ENCODE measurements at regions not wholly inside any gene's neighbourhood (a gene's known extent, or its start where the extent isn't known, plus 50 kb on each side); places are given as distances from the start of the nearest gene placed in this dataset.

DNA sequence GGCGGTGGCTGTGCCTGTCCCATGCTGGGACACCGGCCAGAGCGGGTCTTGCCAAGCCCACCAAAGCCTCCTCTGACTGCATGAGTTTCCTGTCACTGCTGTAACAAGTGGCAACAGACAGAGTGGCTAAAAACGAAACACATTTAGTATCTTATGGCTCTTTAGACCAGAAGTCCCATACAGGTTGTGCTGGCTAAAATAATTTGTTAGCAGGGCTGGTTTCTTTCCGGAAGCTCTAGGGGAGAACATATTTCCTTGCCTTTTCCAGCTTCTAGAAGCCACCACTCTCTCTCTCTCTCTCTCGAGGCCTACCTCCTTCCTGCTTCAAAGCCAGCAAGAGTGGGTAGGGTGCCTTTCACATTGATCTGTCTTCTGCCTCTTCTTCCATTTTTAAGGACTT lies 171.6 kb upstream of the PLPP4 start:
- DNase-seq (ENCODE audit: low spot score) = no peak

DNA sequence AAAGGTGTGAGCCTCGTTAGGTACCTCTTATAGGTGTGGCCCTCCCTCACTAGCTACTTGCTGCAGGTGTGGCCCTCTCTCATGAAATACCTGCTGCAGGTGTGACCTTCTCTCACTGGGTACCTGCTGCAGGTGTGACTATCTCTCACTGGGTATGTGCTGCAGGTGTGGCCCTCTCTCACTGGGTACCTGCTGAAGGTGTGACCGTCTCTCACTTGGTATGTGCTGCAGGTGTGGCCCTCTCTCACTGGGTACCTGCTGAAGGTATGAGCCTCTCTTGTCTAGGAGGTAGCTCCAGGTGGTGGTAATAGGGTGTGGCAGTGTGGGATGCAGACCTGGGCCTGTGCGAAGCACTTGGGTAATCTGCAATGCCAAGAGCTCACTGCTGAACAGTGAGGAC lies 170.7 kb upstream of the PLPP4 start:
- peak; percentile 32 for DNase-seq (ENCODE audit: low spot score)

DNA sequence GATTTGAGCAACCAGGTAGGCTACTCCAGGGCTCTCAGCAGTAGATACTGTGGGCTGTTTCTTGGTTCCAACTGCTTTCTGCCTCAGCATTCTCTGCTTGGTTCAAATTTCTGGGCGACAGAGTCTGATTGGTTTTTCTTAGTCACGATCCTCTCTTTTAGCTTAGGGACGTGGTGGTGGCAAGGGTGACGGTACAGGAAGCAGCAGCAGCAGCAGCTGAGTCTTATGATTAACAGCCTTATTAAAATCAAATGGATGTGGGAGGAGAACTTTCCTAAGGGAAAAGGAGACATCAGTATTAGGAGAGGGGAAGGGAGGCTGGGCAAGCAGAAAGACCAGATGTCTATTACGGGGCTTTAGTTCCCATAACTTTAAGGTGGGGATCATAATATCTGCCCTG lies 156.5 kb upstream of the PLPP4 start:
- no peak for DNase-seq (ENCODE audit: low spot score)

DNA sequence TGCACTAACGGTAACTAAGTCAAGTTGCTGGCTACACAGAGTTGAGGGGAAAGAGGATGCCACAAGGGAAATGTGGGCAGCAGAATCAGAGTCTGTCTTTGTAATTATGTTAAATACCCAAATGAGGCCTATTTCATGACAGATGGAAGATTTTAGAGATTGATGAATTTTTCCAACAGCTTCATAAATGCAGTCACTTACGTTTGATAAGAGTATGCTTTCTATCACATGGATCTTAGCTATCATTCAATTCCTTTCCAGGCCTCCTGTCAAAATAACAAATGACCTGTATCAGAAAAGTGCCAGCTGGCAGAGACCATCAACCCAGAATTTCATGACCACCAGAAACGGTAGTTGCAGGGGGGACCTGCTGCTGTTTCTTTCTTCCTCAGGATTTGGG lies 148.4 kb upstream of the PLPP4 start:
- DNase-seq (ENCODE audit: low spot score) = no peak

DNA sequence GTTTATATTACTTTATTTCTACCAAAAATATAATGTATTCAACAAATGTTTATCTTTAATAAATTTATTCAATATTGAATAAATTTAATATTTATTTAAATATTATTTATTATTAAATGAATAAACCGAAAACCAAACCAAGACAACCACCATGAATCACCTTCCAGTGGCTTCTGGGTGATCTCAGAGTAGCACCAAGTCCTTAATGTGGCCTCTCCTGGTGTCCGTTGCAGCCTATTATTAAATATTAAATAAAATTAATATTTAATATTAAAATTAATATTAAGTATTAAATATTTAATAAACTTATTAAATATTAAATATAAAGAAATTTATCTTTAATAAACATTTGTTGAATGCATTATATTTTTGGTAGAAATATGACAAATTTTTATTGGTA lies 143.3 kb upstream of the PLPP4 start:
- DNase-seq (ENCODE audit: low spot score) = no peak

DNA sequence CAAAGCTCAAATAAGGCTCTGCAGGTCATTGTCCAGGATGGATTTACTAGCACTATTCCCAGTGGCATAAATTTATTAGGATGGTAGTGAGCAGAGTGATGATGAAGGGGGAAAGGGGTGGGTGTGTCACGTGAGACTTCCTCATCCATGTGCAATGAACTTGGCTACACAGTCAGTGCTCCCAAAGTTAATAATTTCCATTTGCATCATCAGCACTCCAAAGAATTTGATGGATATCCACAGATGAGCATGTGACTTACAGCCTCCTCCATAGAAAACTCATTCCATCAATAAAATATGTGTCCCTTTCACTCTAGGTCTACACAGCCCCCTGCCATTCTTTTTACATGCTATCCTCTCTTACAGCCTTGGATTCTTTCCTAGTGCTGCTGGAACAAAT lies 142.6 kb upstream of the PLPP4 start:
- no peak for DNase-seq (ENCODE audit: low spot score)

DNA sequence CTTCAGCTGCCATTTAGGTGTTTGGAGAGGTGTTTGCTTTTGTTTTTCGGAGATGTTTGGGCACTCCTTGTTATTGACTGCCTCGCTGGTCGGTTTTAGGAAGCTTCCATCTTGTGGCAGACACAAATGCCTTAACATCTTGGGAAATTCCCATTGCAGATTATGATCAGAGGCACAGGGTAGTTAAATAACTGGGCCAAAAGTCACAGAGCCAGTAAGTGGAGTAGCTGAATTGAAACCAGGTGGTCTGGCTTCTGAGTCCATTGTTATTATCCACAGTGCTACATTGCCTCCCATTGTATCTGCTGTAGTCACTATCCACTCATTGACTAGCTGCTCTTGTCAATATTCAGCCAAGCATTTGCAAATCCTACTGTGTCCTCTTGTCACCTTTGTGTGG lies 138.2 kb upstream of the PLPP4 start:
- DNase-seq (ENCODE audit: low spot score) = no peak

DNA sequence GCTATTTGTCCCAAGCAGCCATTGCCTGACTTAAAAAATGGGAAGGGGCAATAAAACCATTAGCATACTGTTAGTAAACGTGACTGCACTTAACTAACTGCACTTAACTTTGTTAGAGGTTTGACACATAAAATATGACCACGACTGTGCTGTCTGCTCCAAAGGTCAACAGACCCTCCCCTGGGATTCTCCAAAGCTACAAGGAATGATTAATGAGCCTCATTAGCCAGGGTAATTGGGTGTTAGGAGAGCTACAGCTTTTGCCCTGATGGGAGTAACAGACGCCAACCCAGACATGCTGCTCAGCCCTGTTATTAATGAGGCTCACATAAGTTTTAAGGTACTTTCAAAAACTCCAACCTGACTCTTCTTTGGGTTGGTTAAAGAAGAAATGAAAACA lies 129.4 kb upstream of the PLPP4 start:
- no peak for DNase-seq (ENCODE audit: low spot score)

DNA sequence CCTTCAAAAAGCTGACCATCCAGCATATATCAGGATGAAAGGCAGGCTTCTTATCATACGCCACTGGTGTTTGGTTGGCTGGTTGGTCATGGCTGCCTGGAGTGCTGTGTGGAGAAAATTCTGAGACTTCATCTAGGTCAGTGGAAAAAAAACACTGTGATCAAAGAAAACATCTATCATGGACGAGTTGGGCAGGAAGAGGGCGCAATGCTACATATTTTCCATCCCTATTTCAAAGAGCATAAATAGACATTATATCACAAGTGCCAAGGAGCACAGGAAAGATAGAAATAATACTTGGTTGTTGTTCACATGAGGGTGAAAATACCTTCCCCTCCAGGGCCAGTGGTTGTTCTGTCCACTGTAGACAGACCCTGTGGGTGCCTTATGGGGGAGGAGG lies 128.4 kb upstream of the PLPP4 start:
- no peak for DNase-seq (ENCODE audit: low spot score)

DNA sequence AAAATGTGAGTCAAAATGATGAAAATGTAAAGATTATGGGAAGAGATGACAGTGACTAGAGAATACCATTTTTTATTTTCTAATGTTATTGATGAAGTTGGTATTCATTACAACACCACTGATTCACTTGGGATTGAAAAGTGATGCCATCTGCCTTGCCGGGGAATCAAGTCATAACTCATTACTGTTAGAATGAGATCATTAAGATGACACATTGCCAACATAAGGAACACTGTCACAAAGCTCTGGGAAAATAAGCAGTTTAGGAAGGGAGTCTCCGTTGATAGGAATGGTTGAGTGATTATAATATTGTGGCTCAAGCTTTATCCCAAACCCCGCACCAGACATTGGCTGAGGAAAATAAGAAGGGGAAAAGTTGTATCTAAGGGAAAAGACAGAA lies 121.5 kb upstream of the PLPP4 start:
- DNase-seq (ENCODE audit: low spot score) = no peak

DNA sequence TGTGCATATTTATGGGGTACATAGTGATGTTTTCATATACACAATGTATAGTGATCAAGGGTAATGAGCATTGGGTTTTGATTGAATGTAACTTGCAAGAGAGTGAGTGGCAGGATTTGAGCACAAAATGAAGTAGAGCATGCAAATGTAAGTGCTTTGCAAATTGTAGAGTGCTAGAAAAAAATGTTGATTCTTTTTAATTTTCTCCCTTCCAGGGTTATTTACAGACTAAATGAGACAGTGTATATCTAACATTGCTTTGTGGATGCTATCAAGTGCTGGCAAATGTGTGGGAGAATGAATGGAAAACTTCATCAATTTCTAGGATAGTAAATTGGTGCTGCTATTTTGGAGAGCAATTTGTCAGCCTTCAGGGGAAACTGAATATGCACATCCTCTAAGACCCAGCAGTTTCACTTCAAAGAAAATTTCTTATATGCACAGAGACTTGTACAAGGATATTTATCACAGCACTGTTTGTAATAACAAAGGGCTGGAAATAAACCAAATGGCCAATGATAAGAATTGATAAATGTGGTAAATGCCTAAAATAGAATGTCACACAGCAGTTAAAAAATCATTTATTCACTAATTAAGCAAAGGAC lies 120.6 kb upstream of the PLPP4 start:
- no peak for DNase-seq (ENCODE audit: low spot score)

DNA sequence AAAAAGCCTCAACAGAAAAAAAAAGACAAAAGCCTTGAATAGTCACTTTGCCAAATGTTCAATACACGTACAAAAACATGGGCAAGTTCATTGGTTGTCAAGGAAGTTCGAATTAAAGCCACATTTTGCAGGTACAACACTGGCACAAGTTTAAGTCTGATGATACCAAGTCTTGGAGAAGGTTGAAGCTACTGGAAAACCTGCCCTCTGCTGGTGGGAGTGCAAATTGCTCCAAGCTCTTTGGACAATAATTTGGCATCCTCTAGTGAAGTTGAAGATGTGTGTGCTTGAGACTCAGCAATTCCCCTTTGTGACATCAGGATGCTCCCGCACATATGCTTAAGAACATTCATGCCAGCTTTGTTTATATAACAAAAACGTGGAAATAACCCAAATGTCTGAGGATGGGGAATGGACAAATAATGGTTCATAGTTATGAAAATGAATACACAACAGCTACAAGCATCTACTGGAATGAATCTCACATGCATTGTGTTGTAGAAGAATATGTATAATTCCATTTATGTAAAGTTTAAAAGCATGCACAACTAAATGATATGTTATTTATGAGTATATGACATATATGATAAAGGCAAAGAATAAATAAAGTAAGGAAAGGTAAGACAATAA lies 120.0 kb upstream of the PLPP4 start:
- DNase-seq (ENCODE audit: low spot score) = peak; percentile 44

DNA sequence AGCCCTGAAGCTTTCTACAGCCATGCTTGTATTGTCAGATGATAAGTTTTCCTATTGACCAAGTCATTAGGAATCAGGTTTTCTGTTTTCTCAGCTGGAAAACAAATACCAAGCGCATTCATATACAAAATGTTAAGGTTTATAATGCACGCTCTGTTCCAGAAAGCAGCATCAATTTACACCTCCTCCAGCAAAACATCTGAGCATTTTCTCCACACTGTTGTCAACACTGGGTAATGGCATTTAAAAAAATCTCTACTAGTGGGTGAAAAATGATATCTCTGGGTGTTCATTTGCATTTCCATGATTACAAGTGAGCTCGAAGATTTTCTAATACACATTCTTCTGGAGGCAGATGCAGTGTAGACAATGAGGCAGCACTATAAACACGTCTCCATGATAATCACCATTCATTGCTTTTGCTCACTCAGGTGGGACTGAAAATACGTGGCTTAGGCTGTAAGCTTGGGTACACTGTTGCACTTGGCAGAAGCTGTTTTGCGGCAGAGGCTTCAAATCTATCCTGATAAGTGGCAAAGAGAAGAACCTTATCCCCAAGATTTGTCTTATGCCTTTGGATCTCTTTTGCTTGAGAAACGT lies 114.8 kb upstream of the PLPP4 start:
- no peak for DNase-seq (ENCODE audit: low spot score)

DNA sequence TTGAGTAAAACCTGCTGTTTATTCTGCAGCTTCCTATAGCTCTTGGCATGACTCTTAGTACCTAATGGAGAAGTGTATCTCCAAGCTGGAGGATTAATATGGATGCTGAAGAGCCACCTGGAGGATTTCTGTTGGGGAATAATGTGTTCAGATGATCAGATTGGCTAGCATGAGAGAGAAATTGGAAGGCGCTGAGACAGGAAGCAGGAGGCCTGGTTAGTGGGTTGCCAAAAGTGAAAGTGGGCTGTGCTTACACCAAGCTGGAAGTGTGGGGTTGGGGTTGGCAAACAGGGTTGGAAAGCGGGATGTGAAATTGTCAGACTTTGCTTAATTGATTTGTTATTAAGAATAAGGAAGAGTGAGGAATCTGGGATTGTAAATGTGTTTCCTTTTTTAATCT lies 111.8 kb upstream of the PLPP4 start:
- DNase-seq (ENCODE audit: low spot score) = no peak

DNA sequence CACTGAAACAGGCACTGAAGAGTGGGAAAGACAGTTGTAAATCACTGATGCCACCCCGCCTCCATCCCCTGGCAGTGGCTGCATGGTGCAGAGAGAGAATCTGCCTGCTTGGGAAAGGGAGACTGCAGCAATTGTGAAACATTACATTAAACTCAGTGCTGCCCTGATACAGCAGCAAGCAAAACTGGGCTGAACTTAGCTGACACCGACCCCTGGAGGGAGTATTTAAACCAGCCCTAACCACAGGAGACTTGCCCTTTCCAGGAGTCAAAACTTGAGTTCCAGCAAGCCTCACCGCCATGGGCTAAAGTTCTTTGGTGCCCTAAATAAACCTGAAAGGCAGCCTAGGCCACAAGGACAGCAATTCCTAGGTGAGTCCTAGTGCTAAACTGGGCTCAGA lies 109.4 kb upstream of the PLPP4 start:
- DNase-seq (ENCODE audit: low spot score) = no peak

DNA sequence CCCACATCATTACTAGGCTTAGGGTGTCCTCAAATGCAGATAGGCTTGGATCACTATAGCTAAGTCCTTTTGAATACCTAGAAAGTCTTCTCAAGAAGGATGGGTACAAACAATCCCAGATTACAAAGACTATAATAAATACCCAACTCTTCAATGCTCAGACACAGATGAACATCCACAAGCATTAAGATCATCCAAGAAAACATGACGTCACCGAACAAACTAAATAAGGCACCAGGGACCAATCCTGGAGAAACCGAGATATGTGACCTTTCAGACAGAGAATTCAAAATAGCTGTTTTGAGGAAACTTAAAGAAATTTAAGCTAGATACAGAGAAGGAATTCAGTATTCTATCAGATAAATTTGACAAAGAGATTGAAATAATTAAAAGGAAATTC lies 108.0 kb upstream of the PLPP4 start:
- no peak for DNase-seq (ENCODE audit: low spot score)

DNA sequence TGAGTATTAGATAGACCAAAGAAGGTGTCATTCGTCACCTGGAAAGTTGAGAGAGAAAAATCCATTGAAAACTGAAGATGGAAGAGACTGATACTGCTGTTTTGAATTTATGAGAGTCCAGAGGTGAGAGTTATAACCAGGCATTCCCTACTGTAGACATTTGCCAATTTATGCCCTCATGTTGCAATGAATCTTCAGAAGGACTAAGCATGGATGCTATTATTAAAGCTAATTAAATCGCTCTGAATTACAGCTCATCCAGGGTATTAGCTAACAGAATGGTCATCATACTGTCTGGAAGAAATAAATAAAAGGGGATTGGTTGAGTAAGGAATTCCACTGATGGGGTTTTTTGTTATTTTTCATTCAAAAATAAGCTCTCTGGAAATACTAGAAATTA lies 101.6 kb upstream of the PLPP4 start:
- DNase-seq (ENCODE audit: low spot score) = no peak

DNA sequence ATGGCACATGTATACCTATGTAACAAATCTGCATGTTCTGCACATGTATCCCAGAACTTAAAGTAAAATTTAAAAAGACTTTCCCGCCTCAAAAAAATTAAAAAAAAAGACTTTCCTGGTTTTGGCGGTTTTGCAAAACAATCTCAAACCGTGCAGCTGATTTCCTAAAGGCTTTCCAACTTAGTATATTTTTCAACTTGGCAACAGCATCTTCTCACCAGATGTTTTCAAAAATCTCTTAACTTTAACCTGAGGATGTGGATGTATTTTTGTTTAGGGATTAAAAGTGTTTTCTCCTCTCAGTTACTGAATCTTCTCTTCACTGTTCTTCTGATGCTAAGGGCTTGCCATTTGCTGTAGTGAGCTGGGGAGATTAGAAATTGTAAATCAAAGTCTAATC lies 96.5 kb upstream of the PLPP4 start:
- DNase-seq (ENCODE audit: low spot score) = no peak

DNA sequence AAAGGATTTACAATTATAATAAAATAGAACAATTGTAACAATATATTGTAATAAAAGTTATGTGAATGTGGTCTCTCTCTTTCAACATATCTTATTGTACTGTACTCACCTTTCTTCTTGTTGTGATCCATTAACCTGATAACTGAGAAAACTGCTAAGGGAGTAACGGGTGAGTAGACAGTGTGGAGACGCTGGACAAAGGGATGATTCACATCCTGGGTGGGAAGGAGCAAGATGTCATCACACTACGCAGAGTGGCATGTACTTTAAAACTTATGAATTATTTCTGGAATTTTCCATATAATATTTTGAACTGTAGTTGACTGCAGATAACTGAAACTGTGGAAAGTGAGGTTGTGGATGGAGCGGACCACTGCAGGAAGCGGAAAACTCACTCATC lies 91.2 kb upstream of the PLPP4 start:
- DNase-seq (ENCODE audit: low spot score) = peak; percentile 13

DNA sequence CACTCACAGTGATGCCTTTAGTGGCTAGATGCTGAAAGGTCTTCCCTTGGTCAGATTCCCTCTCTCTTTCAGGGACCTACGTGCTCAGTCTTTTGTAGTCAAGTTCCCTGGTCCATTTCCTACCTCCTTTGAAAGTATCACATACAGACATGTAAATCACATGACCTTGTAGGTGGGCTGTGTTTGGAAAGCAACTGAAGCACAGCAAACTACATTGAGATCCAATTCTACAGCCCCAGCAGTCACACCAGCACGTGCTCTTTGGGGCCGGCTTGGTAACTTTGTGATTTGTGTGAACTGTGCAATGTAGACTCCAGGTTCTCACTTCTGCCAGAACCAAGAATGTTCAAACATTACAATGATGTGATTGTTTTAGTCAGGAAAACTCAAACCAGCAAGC lies 89.7 kb upstream of the PLPP4 start:
- DNase-seq (ENCODE audit: low spot score) = no peak

DNA sequence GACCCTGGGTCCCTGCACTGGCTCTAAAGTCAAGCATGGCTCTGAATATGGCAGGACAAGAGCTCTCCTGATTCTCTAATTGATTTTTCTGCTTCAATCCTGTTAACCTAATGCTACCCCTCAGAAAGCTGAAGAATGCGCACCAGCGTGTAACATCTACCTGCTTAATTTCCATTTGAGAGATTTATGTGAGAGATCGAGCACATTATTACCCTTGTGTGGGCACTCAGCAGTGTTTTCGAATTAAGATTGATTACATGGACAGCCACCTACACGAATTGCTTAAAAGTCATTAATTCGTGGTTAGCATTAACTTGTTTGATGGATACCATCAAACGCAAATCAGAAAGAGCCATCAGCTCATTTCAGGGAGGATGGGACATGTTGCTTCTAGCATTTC lies 88.7 kb upstream of the PLPP4 start:
- DNase-seq (ENCODE audit: low spot score) = no peak

DNA sequence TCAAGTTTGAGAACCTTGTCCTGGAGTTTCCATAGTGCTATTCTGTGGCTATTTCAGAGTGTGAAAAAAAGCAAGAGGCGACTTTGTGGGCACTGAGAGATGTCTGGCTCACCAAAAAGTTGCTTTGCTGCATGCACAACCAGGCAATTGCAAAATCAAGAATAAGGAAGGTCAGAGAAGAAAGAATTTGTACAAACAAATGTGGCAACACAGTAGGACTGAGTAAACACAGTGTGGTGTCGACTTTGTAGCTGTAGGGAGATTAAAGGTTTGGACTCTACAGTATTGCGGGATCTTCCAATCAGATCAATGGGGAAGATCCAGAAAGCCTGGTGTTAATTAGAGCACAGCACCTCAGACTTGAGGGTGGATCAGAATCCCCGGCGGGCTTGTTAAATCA lies 88.1 kb upstream of the PLPP4 start:
- DNase-seq (ENCODE audit: low spot score) = no peak

DNA sequence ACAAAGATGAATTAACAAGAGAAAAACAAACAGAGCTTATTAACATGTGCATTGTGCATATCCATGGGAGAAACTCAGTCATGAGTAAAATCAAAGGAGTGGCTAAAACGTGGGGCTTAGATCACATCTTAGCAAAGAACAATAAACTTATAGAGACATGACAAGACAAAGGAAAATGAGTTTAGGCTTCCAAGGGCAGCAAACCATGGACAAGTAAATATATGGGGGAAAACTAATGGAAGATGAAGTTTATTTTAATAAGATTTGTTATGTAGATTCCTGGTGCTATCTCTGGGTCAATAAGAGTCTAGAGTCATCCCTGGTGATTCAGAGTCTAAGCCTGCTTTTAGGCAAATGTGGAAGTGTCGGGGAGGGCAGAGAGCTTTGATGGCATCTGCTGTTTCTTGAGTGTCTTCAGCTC lies 87.2 kb upstream of the PLPP4 start:
- no peak for DNase-seq (ENCODE audit: low spot score)

DNA sequence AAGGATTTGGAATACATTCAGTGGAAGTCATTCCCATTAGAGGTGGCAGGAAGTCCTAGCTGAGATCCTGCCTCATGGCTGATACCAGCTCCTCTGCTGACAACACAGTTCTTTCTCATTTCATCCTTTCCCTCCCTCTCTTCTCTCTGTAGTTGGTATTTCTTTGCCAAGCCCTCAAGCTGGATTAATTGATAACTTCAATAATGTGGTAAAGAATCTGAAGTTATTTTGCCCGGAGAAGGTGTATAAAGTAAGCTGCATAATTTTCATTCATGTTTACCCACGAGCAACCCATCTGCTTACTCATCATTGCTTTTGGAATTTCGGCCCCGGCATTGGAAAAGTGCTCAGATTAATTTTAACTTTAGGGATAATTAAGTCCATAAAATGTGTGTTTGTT lies 85.2 kb upstream of the PLPP4 start:
- no peak for DNase-seq (ENCODE audit: low spot score)
